LNCaP clone FGC (cell line): ENCODE measurements at regions not wholly inside any gene's neighbourhood (a gene's known extent, or its start where the extent isn't known, plus 50 kb on each side); places are given as distances from the start of the nearest gene placed in this dataset.

Experiments used
- DNase-seq: peaks from one replicate; pipeline ENCODE4 v3.0.0-alpha.2; 2011; ENCODE audit warnings: low read depth
- H3K4me3 ChIP-seq: 2 replicates; pipeline ENCODE4 v1.5.1; 2011; ENCODE audit warnings: mild to moderate bottlenecking, low read depth, low read length, control low read depth
- CTCF ChIP-seq: IDR thresholded peaks from 2 replicates; pipeline ENCODE4 v1.5.1; 2012; ENCODE audit warnings: mild to moderate bottlenecking; ENCODE audit not compliant: control insufficient read depth, insufficient read depth; ENCODE audit errors: extremely low read depth

- H3K4me3 ChIP-seq, result no peak overlapping the region
- no peak for TF ChIP-seq CTCF
- no peak for DNase-seq
Observed at GRCh38 chr12:114221136-114221833, 184.7 kb downstream of the TBX5 start.

- TF ChIP-seq CTCF, result no peak
- DNase-seq, result no peak
- H3K4me3 ChIP-seq, result no peak overlapping the region
Observed at GRCh38 chr12:114220311-114220710, 185.6 kb downstream of the TBX5 start.

GRCh38 chr12:114218136-114218535 is 187.8 kb downstream of the TBX5 start:
- no peak for TF ChIP-seq CTCF
- DNase-seq, result no peak
- H3K4me3 ChIP-seq, result no peak overlapping the region

GRCh38 chr12:114215746-114216145 is 190.2 kb downstream of the TBX5 start:
- no peak for DNase-seq

GRCh38 chr12:114213055-114213581 is 192.8 kb downstream of the TBX5 start:
- peak; percentile 63 for TF ChIP-seq CTCF
- no peak for DNase-seq
- no peak overlapping the region for H3K4me3 ChIP-seq

More at GRCh38 chr12:114215746-114216145, 190.2 kb downstream of the TBX5 start:
- H3K4me3 ChIP-seq, result no peak overlapping the region
- no peak for TF ChIP-seq CTCF

- TF ChIP-seq CTCF, result no peak
- no peak overlapping the region for H3K4me3 ChIP-seq
- DNase-seq, result no peak
Observed at GRCh38 chr12:114209861-114210260, 196.1 kb downstream of the TBX5 start.

- DNase-seq, result no peak
- H3K4me3 ChIP-seq, result no peak overlapping the region
- TF ChIP-seq CTCF, result no peak
Observed at GRCh38 chr12:114206525-114206924, 199.4 kb downstream of the TBX5 start.
